Hepatocyte (in vitro differentiated cells): ENCODE measurements at regions not wholly inside any gene's neighbourhood (a gene's known extent, or its start where the extent isn't known, plus 50 kb on each side); places are given as distances from the start of the nearest gene placed in this dataset.

Source experiments
- DNase-seq: peaks from one replicate; pipeline ENCODE4 v3.0.0-alpha.2; 2016; ENCODE audit warnings: low spot score
- H2AFZ ChIP-seq: fragments of 200-600 bp; sonication (generic); 2 replicates; pipeline ENCODE4 v1.6.0; 2016; ENCODE audit warnings: antibody characterized with exemption, mild to moderate bottlenecking
- H3K27ac ChIP-seq: fragments of 200-600 bp; sonication (generic); 2 replicates; pipeline ENCODE4 v1.5.1; 2016; ENCODE audit warnings: mild to moderate bottlenecking
- H3K27me3 ChIP-seq: fragments of 200-600 bp; sonication (generic); 2 replicates; pipeline ENCODE4 v1.6.1; 2016
- H3K36me3 ChIP-seq: fragments of 200-600 bp; sonication (generic); replicated peaks from 2 replicates; pipeline ENCODE4 v1.5.1; 2016; ENCODE audit warnings: low read depth; ENCODE audit not compliant: insufficient read depth
- H3K4me1 ChIP-seq: fragments of 200-600 bp; sonication (generic); 2 replicates; pipeline ENCODE4 v1.5.1; 2016; ENCODE audit warnings: mild to moderate bottlenecking, moderate library complexity; ENCODE audit not compliant: insufficient read depth
- H3K4me2 ChIP-seq: fragments of 200-600 bp; sonication (generic); 2 replicates; pipeline ENCODE4 v1.6.0; 2016
- H3K4me3 ChIP-seq: fragments of 200-600 bp; sonication (generic); 2 replicates; pipeline ENCODE4 v1.5.1; 2016; ENCODE audit warnings: mild to moderate bottlenecking
- H3K79me2 ChIP-seq: fragments of 200-600 bp; sonication (generic); 2 replicates; pipeline ENCODE4 v1.6.0; 2017; ENCODE audit warnings: mild to moderate bottlenecking
- H3K9me2 ChIP-seq: fragments of 200-600 bp; sonication (generic); replicated peaks from 2 replicates; pipeline ENCODE4 v1.6.0; 2017; ENCODE audit warnings: mild to moderate bottlenecking; ENCODE audit not compliant: insufficient read depth
- H3K9me3 ChIP-seq: fragments of 200-600 bp; sonication (generic); 2 replicates; pipeline ENCODE4 v1.5.1; 2016; ENCODE audit warnings: low read depth, mild to moderate bottlenecking
- H4K20me1 ChIP-seq: fragments of 200-600 bp; sonication (generic); 2 replicates; pipeline ENCODE4 v1.6.0; 2016; ENCODE audit warnings: mild to moderate bottlenecking; ENCODE audit not compliant: insufficient read depth, poor library complexity, severe bottlenecking
- CTCF ChIP-seq: fragments of 200-600 bp; sonication (generic); IDR thresholded peaks from 2 replicates; pipeline ENCODE4 v1.5.1; 2016; ENCODE audit warnings: antibody characterized with exemption, mild to moderate bottlenecking; ENCODE audit not compliant: poor library complexity
- EZH2 ChIP-seq: fragments of 200-600 bp; sonication (generic); IDR thresholded peaks from 2 replicates; pipeline ENCODE4 v1.6.1; 2016; ENCODE audit warnings: antibody characterized with exemption, mild to moderate bottlenecking, borderline replicate concordance
- EZH2phosphoT487 ChIP-seq: fragments of 200-600 bp; sonication (generic); IDR thresholded peaks from one replicate; pipeline ENCODE4 v1.6.1; 2018; ENCODE audit warnings: antibody characterized with exemption, mild to moderate bottlenecking, low read depth, moderate library complexity; ENCODE audit not compliant: unreplicated experiment, severe bottlenecking
- WGBS: methylation state at CpG from one replicate; pipeline ENCODE4 v1.1.6; 2016; ENCODE audit warnings: low lambda C conversion rate; ENCODE audit errors: missing lambda C conversion rate; 5-methylcytosine and 5-hydroxymethylcytosine counted together

GRCh38 chr17:69646729-69647128 is 232.2 kb downstream of the MAP2K6 start:
- Histone ChIP-seq H3K4me3 (no peak overlapping the region), H3K9me3 (no peaks in the 10 kb centered on the region), H4K20me1 (no peaks in the 10 kb centered on the region), H3K79me2 (no peaks in the 10 kb centered on the region), H3K4me2 (no peak overlapping the region), H3K27ac (no peak overlapping the region), H2AFZ (no peak overlapping the region), H3K4me1 (no peaks in the 10 kb centered on the region), H3K9me2 (no peaks in the 10 kb centered on the region), H3K36me3 (no peaks in the 10 kb centered on the region), H3K27me3 (no peaks in the 10 kb centered on the region)
- 79% methylated on average over 3 of the region's 3 CpGs for WGBS
- TF ChIP-seq CTCF (no peak), EZH2phosphoT487 (no peak), EZH2 (no peak)
- DNase-seq = no peak

- Histone ChIP-seq H3K9me2 (no peaks in the 10 kb centered on the region), H3K79me2 (no peaks in the 10 kb centered on the region), H3K27ac (no peak overlapping the region), H4K20me1 (no peaks in the 10 kb centered on the region), H3K4me2 (no peak overlapping the region), H3K4me1 (no peaks in the 10 kb centered on the region), H2AFZ (no peak overlapping the region), H3K9me3 (no peaks in the 10 kb centered on the region), H3K36me3 (no peaks in the 10 kb centered on the region), H3K4me3 (no peak overlapping the region), H3K27me3 (no peaks in the 10 kb centered on the region)
- TF ChIP-seq EZH2 (no peak), CTCF (no peak), EZH2phosphoT487 (no peak)
- no peak for DNase-seq
- WGBS = 81% methylated on average over 5 of the region's 5 CpGs
Observed at GRCh38 chr17:69650881-69651280, 236.4 kb downstream of the MAP2K6 start.

- Histone ChIP-seq H3K27ac (no peak overlapping the region), H3K36me3 (no peaks in the 10 kb centered on the region), H3K4me3 (no peak overlapping the region), H4K20me1 (no peaks in the 10 kb centered on the region), H3K4me1 (no peaks in the 10 kb centered on the region), H3K4me2 (no peak overlapping the region), H2AFZ (no peak overlapping the region), H3K9me2 (no peaks in the 10 kb centered on the region), H3K9me3 (no peaks in the 10 kb centered on the region), H3K79me2 (no peaks in the 10 kb centered on the region), H3K27me3 (no peaks in the 10 kb centered on the region)
- WGBS = 76% methylated on average over 2 of the region's 2 CpGs
- no peak for DNase-seq
- no peak for TF ChIP-seq CTCF
- TF ChIP-seq EZH2 = no peak
- TF ChIP-seq EZH2phosphoT487 = no peak
Observed at GRCh38 chr17:69651921-69652320, 237.4 kb downstream of the MAP2K6 start.
